22Rv1 (cell line): ENCODE measurements at regions not wholly inside any gene's neighbourhood (a gene's known extent, or its start where the extent isn't known, plus 50 kb on each side); places are given as distances from the start of the nearest gene placed in this dataset.

Source experiments
- H3K27ac ChIP-seq: fragments of 450-650 bp; 2 replicates; pipeline ENCODE4 v1.5.1; 2017
- ZFX ChIP-seq: fragments of 450-650 bp; IDR thresholded peaks from 2 replicates; pipeline ENCODE4 v1.6.1; 2017; ENCODE audit warnings: antibody characterized with exemption, borderline replicate concordance
- TF ChIP-seq, protein P1 (sequence below): fragments of 450-650 bp; IDR thresholded peaks from 2 replicates; pipeline ENCODE4 v1.5.1; 2017; ENCODE audit warnings: mild to moderate bottlenecking

DNA sequence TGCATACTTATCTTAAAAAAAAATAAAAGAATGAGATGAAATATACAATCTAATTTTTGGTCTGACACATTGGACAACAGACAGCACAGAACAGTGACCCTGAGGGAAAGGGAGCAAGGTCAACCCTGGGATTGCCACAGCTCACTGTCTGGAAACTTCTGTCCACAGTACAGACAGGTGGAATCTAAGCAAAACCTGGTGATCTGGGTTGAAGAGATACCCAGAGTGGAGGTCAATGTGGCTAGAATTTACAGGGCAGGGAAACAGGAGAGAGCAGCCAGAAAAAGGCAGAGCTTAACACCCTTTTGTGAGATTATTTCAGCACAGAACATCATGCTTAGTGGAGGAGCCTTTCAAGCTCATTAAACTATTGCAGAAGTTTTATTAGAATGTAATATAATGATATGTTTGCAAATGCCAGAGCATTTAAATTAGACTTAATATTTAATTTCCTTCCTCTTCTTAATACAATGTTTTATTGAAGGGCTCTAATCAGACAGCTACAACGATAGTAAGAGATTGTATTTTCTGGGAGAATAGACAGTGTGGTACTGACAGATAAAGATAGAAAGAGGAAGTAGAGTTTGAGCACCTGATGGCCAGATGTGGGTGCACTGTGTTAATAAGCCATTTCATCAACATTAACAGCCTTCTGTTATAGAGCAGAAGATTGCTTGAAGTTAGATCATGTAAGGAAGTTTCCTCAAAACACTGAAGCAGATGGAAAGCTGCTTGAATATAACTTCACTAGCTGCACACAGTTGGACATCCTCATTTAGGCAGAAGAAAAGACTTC, 309.4 kb downstream of the HGF start:
- TF ChIP-seq ZFX = no peak
- TF ChIP-seq, protein P1, sequence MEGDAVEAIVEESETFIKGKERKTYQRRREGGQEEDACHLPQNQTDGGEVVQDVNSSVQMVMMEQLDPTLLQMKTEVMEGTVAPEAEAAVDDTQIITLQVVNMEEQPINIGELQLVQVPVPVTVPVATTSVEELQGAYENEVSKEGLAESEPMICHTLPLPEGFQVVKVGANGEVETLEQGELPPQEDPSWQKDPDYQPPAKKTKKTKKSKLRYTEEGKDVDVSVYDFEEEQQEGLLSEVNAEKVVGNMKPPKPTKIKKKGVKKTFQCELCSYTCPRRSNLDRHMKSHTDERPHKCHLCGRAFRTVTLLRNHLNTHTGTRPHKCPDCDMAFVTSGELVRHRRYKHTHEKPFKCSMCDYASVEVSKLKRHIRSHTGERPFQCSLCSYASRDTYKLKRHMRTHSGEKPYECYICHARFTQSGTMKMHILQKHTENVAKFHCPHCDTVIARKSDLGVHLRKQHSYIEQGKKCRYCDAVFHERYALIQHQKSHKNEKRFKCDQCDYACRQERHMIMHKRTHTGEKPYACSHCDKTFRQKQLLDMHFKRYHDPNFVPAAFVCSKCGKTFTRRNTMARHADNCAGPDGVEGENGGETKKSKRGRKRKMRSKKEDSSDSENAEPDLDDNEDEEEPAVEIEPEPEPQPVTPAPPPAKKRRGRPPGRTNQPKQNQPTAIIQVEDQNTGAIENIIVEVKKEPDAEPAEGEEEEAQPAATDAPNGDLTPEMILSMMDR = no peak
- no peak overlapping the region for H3K27ac ChIP-seq

DNA sequence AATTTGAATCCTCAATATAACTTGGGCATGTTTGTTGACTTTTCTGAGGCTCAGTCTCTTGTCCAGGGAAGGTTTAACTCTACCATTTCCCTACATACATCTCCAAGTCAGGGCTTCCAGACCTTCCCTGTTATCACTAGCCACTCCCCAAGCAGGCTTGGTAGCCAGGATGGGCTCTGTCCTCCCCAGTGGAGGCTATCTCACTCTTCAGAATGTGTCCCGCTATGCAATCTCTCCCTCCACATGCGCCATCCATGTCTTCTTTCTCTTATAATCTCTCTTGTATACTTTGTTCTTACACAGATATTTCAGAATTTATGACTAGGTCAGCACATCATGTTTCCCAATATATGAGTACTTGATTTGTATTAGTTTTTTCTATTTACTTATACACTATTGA, 310.4 kb downstream of the HGF start:
- H3K27ac ChIP-seq = no peak overlapping the region
- TF ChIP-seq, protein P1 = no peak
- TF ChIP-seq ZFX = no peak

- TF ChIP-seq, protein P1 = peak; percentile 81
- no peak for TF ChIP-seq ZFX
- no peak overlapping the region for H3K27ac ChIP-seq
These were observed 311.9 kb downstream of the HGF start for GRCh38 chr7:81457852-81458522.

DNA sequence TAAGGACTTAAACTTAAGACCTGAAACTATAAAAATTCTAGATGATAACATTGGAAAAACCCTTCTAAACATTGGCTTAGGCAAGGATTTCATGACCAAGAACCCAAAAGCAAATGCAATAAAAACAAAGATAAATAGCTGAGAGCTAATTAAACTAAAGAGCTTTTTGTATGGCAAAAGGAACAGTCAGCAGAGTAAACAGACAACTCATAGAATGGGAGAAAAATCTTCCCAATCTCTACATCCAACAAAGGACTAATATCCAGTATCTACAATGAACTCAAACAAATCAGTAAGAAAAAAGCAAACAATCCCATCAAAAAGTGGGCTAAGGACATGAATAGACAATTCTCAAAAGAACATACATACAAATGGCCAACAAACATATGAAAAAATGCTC, 316.1 kb downstream of the HGF start:
- H3K27ac ChIP-seq = peak overlapping the region; percentile 86

DNA sequence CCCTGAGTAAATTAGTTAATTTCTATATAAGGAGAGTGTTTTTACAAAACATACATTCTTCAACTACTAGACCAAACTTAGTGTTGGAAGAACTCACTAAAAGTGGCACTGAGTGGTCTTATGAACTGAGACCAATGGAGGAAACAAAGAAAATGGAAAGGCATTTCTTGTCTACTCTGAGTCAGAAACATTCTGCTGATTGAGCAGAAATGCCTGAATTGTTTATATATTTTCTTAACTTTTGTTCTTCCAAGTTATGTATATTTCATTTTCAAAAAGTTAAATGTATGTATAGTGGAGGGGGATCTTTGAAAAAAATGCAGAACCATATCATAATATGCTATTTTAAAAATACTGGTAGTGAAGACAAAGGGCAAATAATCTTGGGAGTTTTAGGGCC, 320.7 kb downstream of the HGF start:
- no peak for TF ChIP-seq ZFX
- TF ChIP-seq, protein P1 = no peak
- H3K27ac ChIP-seq = no peak overlapping the region

GRCh38 chr7:81447351-81447952, 322.4 kb downstream of the HGF start:
- H3K27ac ChIP-seq = peak overlapping the region; percentile 37; the same call in 1 of the 2 replicates
- TF ChIP-seq, protein P1 = peak; percentile 81
- TF ChIP-seq ZFX = no peak

DNA sequence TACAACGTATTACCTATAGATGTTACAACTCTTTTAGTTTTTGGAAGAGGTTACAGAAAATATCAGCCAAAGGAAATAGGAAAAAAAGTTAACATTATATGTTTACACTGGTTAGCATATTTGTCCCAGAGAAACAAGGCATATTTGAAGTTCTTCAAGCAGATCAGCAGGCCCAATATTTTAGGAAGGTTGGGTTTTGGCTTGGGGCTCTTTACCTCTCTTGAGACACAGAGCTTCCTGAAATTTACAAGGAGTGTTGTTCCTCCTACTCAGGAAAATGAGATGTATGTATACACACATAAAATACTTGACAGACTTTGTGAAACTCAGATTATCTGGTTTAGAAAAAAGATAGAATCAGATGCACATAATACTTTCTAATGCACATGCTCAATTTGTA, 323.6 kb downstream of the HGF start:
- no peak for TF ChIP-seq ZFX
- TF ChIP-seq, protein P1 = no peak
- peak overlapping the region; percentile 37 for H3K27ac ChIP-seq
